H9 (cell line): ENCODE measurements at regions not wholly inside any gene's neighbourhood (a gene's known extent, or its start where the extent isn't known, plus 50 kb on each side); places are given as distances from the start of the nearest gene placed in this dataset.

Experiments
- DNase-seq: peaks from one replicate; pipeline ENCODE4 v3.0.0-alpha.2; 2017
- H2AFZ ChIP-seq: one replicate; pipeline ENCODE4 v1.6.1; 2013; ENCODE audit warnings: mild to moderate bottlenecking, low read length, control low read depth, moderate library complexity
- H2AK5ac ChIP-seq: 2 replicates; pipeline ENCODE4 v1.6.1; 2013; ENCODE audit warnings: low read length, control low read depth, mixed read lengths; ENCODE audit not compliant: insufficient read length
- H2BK120ac ChIP-seq: one replicate; pipeline ENCODE4 v1.6.1; 2013; ENCODE audit warnings: low read depth, mild to moderate bottlenecking, low read length, control low read depth, inconsistent platforms; ENCODE audit not compliant: poor library complexity, severe bottlenecking
- H2BK12ac ChIP-seq: 2 replicates; pipeline ENCODE4 v1.6.1; 2013; ENCODE audit warnings: low read length, control low read depth, mixed read lengths, low read depth; ENCODE audit not compliant: insufficient read length
- H2BK15ac ChIP-seq: 2 replicates; pipeline ENCODE4 v1.6.1; 2013; ENCODE audit warnings: low read depth, low read length, control low read depth
- H2BK20ac ChIP-seq: one replicate; pipeline ENCODE4 v1.6.1; 2013; ENCODE audit warnings: low read depth, mild to moderate bottlenecking, low read length, control low read depth, inconsistent platforms; ENCODE audit not compliant: poor library complexity, severe bottlenecking
- H2BK5ac ChIP-seq: 2 replicates; pipeline ENCODE4 v1.6.1; 2013; ENCODE audit warnings: low read length, control low read depth, mixed read lengths; ENCODE audit not compliant: insufficient read length
- H3K14ac ChIP-seq: 2 replicates; pipeline ENCODE4 v1.6.1; 2013; ENCODE audit warnings: low read length, control low read depth; ENCODE audit not compliant: insufficient read depth
- H3K18ac ChIP-seq: 2 replicates; pipeline ENCODE4 v1.6.1; 2013; ENCODE audit warnings: low read depth, mild to moderate bottlenecking, mixed read lengths, low read length, control low read depth; ENCODE audit not compliant: insufficient read length
- H3K23ac ChIP-seq: 2 replicates; pipeline ENCODE4 v1.6.1; 2013; ENCODE audit warnings: low read length, control low read depth, mixed read lengths, low read depth; ENCODE audit not compliant: insufficient read length
- H3K23me2 ChIP-seq: 2 replicates; pipeline ENCODE4 v1.6.1; 2013; ENCODE audit warnings: low read depth, mild to moderate bottlenecking, mixed read lengths, low read length, control low read depth; ENCODE audit not compliant: insufficient read length, poor library complexity, severe bottlenecking
- H3K27ac ChIP-seq: 2 replicates; pipeline ENCODE4 v1.5.1; 2013; ENCODE audit warnings: low read length, control low read depth, mixed read lengths, low read depth; ENCODE audit not compliant: insufficient read length
- H3K27me3 ChIP-seq: 2 replicates; pipeline ENCODE4 v1.6.1; 2013; ENCODE audit warnings: low read length, control low read depth, inconsistent platforms; ENCODE audit not compliant: insufficient read depth
- H3K4ac ChIP-seq: 2 replicates; pipeline ENCODE4 v1.6.1; 2013; ENCODE audit warnings: low read depth, mild to moderate bottlenecking, control low read depth, inconsistent platforms, low read length, moderate library complexity
- H3K4me1 ChIP-seq: 2 replicates; pipeline ENCODE4 v1.6.1; 2013; ENCODE audit warnings: low read length, control low read depth, inconsistent platforms; ENCODE audit not compliant: insufficient read depth
- H3K4me2 ChIP-seq: 2 replicates; pipeline ENCODE4 v1.6.1; 2013; ENCODE audit warnings: low read length, control low read depth, mixed read lengths; ENCODE audit not compliant: insufficient read length, insufficient read depth
- H3K56ac ChIP-seq: 2 replicates; pipeline ENCODE4 v1.6.1; 2013; ENCODE audit warnings: low read depth, mild to moderate bottlenecking, mixed read lengths, low read length, control low read depth; ENCODE audit not compliant: insufficient read length
- H3K79me1 ChIP-seq: 2 replicates; pipeline ENCODE4 v1.6.1; 2013; ENCODE audit warnings: low read depth, mild to moderate bottlenecking, moderate library complexity, low read length, control low read depth, inconsistent platforms; ENCODE audit not compliant: insufficient read depth, poor library complexity, severe bottlenecking
- H3K79me2 ChIP-seq: 2 replicates; pipeline ENCODE4 v1.6.1; 2013; ENCODE audit warnings: low read length, control low read depth, inconsistent platforms; ENCODE audit not compliant: insufficient read depth
- H3K9ac ChIP-seq: 2 replicates; pipeline ENCODE4 v1.6.1; 2013; ENCODE audit warnings: low read length, control low read depth, mixed read lengths; ENCODE audit not compliant: insufficient read length; ENCODE audit errors: extremely low read depth
- H3K9me3 ChIP-seq: one replicate; pipeline ENCODE4 v1.6.1; 2013; ENCODE audit warnings: low read depth, low read length, inconsistent platforms; ENCODE audit not compliant: control insufficient read depth
- H3T11ph ChIP-seq: one replicate; pipeline ENCODE4 v1.6.1; 2013; ENCODE audit warnings: mild to moderate bottlenecking, low read length, control low read depth, inconsistent platforms
- H4K20me1 ChIP-seq: one replicate; pipeline ENCODE4 v1.6.1; 2013; ENCODE audit not compliant: control insufficient read depth, insufficient read length, insufficient read depth
- H4K5ac ChIP-seq: 2 replicates; pipeline ENCODE4 v1.6.1; 2013; ENCODE audit warnings: low read depth, mild to moderate bottlenecking, mixed read lengths, low read length, control low read depth; ENCODE audit not compliant: insufficient read length
- H4K8ac ChIP-seq: replicated peaks from 2 replicates; pipeline ENCODE4 v1.6.1; 2013; ENCODE audit warnings: low read length, control low read depth, mixed read lengths, low read depth; ENCODE audit not compliant: insufficient read length
- H4K91ac ChIP-seq: 2 replicates; pipeline ENCODE4 v1.6.1; 2013; ENCODE audit warnings: low read depth, mild to moderate bottlenecking, moderate library complexity, mixed read lengths, low read length, control low read depth; ENCODE audit not compliant: insufficient read length
- H3K27ac Mint-ChIP-seq, 3 experiments: 2 replicates in 2 of 3; 3 replicates in 1 of 3; pipeline ENCODE4 v1.8.0; 2020 to 2021; ENCODE audit warnings: mixed read lengths in 3 of 3, mild to moderate bottlenecking in 1 of 3, moderate library complexity in 1 of 3
- H3K27me3 Mint-ChIP-seq: 2 replicates; pipeline ENCODE4 v1.8.0; 2021; ENCODE audit warnings: low read depth, mild to moderate bottlenecking, moderate library complexity, mixed read lengths
- H3K36me3 Mint-ChIP-seq, 3 experiments: 2 replicates in 2 of 3; 3 replicates in 1 of 3; pipeline ENCODE4 v1.8.0; 2020 to 2021; ENCODE audit warnings: low read depth in 3 of 3, mixed read lengths in 3 of 3; ENCODE audit not compliant: insufficient read depth in 1 of 3
- H3K4me1 Mint-ChIP-seq, 2 experiments: 2 replicates each; pipeline ENCODE4 v1.8.0; 2020; ENCODE audit warnings: mixed read lengths in 2 of 2
- H3K4me3 Mint-ChIP-seq, 2 experiments: 2 replicates in 1 of 2; 3 replicates in 1 of 2; pipeline ENCODE4 v1.8.0; 2020 to 2021; ENCODE audit warnings: mild to moderate bottlenecking in 2 of 2, mixed read lengths in 2 of 2, moderate library complexity in 1 of 2
- H3K9me3 Mint-ChIP-seq, 2 experiments: 2 replicates in 1 of 2; 3 replicates in 1 of 2; pipeline ENCODE4 v1.8.0; 2020; ENCODE audit warnings: mild to moderate bottlenecking in 2 of 2, mixed read lengths in 2 of 2, moderate library complexity in 1 of 2
- WGBS: extraction: QIAGEN DNeasy Blood & Tissue Kit; methylation state at CpG from one replicate; pipeline ENCODE4 v1.1.7; 2013; ENCODE audit warnings: missing lambda C conversion rate, low lambda C conversion rate, mixed read lengths; ENCODE audit not compliant: insufficient read length; ENCODE audit errors: extremely low coverage; 5-methylcytosine and 5-hydroxymethylcytosine counted together
- TF ChIP-seq, protein P1 (sequence below): fragments of 200-600 bp; sonication (generic); conservative IDR thresholded peaks from 3 replicates; pipeline ENCODE4 v1.8.0; 2021; ENCODE audit warnings: antibody characterized with exemption, mild to moderate bottlenecking

GRCh38 chr12:85568395-85569103, 267.7 kb downstream of the RASSF9 start:
- no peak overlapping the region for H3K9ac ChIP-seq
- no peak overlapping the region for H2AFZ ChIP-seq

More at GRCh38 chr12:85568395-85569103, 267.7 kb downstream of the RASSF9 start:
- no peak overlapping the region for H2BK15ac ChIP-seq
- H3K4me1 ChIP-seq = no peaks in the 10 kb centered on the region; the same call in 1 of the 2 replicates
- H3K14ac ChIP-seq = no peak overlapping the region
- H3K23me2 ChIP-seq = no peaks in the 10 kb centered on the region
- H3K36me3 Mint-ChIP-seq = no peaks in the 10 kb centered on the region; a peak in 2 of 7 replicates
- H3K27me3 Mint-ChIP-seq = no peaks in the 10 kb centered on the region
- H3K27me3 ChIP-seq = no peaks in the 10 kb centered on the region
- H3K27ac ChIP-seq = no peak overlapping the region
- H4K20me1 ChIP-seq = no peaks in the 10 kb centered on the region
- H4K8ac ChIP-seq = no peak overlapping the region
- H3K56ac ChIP-seq = no peak overlapping the region
- H3K4ac ChIP-seq = no peak overlapping the region
- no peak overlapping the region for H3K18ac ChIP-seq
- peak overlapping the region in 1 of 3 experiments; percentile 57; a peak in 2 of 7 replicates for H3K27ac Mint-ChIP-seq
- H3K4me2 ChIP-seq = no peak overlapping the region
- H4K5ac ChIP-seq = no peak overlapping the region
- no peak for DNase-seq
- H2AK5ac ChIP-seq = no peak overlapping the region
- H3K79me2 ChIP-seq = no peaks in the 10 kb centered on the region
- H3K4me3 Mint-ChIP-seq = no peak overlapping the region
- H4K91ac ChIP-seq = no peak overlapping the region
- no peaks in the 10 kb centered on the region; a peak in 1 of 5 replicates for H3K9me3 Mint-ChIP-seq
- H3K23ac ChIP-seq = no peak overlapping the region
- H2BK5ac ChIP-seq = no peak overlapping the region
- H2BK20ac ChIP-seq = no peak overlapping the region
- WGBS = no CpG with 5 or more reads among the region's 6 CpGs
- no peak overlapping the region for H2BK12ac ChIP-seq
- H3K4me1 Mint-ChIP-seq = peaks cover 3 to 4% of the 10 kb centered on the region in 2 experiments; a peak in 3 of 4 replicates
- no peaks in the 10 kb centered on the region for H3K79me1 ChIP-seq
- no peak overlapping the region for H3T11ph ChIP-seq
- H2BK120ac ChIP-seq = no peak overlapping the region
- TF ChIP-seq, protein P1, sequence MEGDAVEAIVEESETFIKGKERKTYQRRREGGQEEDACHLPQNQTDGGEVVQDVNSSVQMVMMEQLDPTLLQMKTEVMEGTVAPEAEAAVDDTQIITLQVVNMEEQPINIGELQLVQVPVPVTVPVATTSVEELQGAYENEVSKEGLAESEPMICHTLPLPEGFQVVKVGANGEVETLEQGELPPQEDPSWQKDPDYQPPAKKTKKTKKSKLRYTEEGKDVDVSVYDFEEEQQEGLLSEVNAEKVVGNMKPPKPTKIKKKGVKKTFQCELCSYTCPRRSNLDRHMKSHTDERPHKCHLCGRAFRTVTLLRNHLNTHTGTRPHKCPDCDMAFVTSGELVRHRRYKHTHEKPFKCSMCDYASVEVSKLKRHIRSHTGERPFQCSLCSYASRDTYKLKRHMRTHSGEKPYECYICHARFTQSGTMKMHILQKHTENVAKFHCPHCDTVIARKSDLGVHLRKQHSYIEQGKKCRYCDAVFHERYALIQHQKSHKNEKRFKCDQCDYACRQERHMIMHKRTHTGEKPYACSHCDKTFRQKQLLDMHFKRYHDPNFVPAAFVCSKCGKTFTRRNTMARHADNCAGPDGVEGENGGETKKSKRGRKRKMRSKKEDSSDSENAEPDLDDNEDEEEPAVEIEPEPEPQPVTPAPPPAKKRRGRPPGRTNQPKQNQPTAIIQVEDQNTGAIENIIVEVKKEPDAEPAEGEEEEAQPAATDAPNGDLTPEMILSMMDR = no peak
- H3K9me3 ChIP-seq = no peaks in the 10 kb centered on the region
